Stomach (tissue), 8 donors: ENCODE measurements at regions not wholly inside any gene's neighbourhood (a gene's known extent, or its start where the extent isn't known, plus 50 kb on each side); places are given as distances from the start of the nearest gene placed in this dataset.

ENCODE experiments used
- DNase-seq, 2 donors: peaks; one replicate each; pipeline versions ENCODE4 v3.0.0 to v3.0.0-alpha.2; 2013 to 2019
- H3K27ac ChIP-seq, 5 donors: fragments of 200-600 bp in 4 of 5; sonication (generic) in 4 of 5; one replicate each; pipeline ENCODE4 v1.5.1; 2013 to 2019; ENCODE audit warnings: mild to moderate bottlenecking in 1 of 5, moderate library complexity in 1 of 5
- H3K27me3 ChIP-seq, 3 donors: fragments of 200-600 bp; sonication (generic); one replicate each; pipeline ENCODE4 v1.5.1; 2017 to 2019; ENCODE audit warnings: mixed run types in 1 of 3
- H3K36me3 ChIP-seq, 4 donors: fragments of 200-600 bp; sonication (generic); 1 replicate in 3 of 4; 2 replicates in 1 of 4; pipeline ENCODE4 v1.5.1; 2016 to 2019
- H3K4me1 ChIP-seq, 4 donors: fragments of 200-600 bp; sonication (generic); one replicate each; pipeline ENCODE4 v1.5.1; 2016 to 2019
- H3K4me3 ChIP-seq, 4 donors: fragments of 200-600 bp; sonication (generic) in 3 of 4; one replicate each; pipeline ENCODE4 v1.5.1; 2016 to 2019; ENCODE audit warnings: mild to moderate bottlenecking in 1 of 4
- H3K9me3 ChIP-seq, 4 donors: fragments of 200-600 bp; sonication (generic); one replicate each; pipeline ENCODE4 v1.5.1; 2016 to 2019
- EP300 ChIP-seq: sonication (generic); formaldehyde crosslinking; IDR thresholded peaks from one replicate; pipeline ENCODE4 v1.6.1; 2017; ENCODE audit warnings: antibody characterized with exemption
- POLR2A ChIP-seq, 4 donors: fragments of 450-650 bp; IDR thresholded peaks; one replicate each; pipeline ENCODE4 v1.6.1; 2016; ENCODE audit warnings: antibody characterized with exemption in 4 of 4, control low read depth in 2 of 4, mild to moderate bottlenecking in 1 of 4, moderate library complexity in 1 of 4
- POLR2AphosphoS5 ChIP-seq, 3 donors: sonication (generic); formaldehyde crosslinking; IDR thresholded peaks; one replicate each; pipeline ENCODE4 v1.6.1; 2016; ENCODE audit warnings: antibody characterized with exemption in 3 of 3
- WGBS, 5 donors: extraction: QIAGEN DNeasy Blood & Tissue Kit in 3 of 5; methylation state at CpG; one replicate each; pipeline versions ENCODE4 v1.1.5 to v1.1.7; 2013 to 2018; 5-methylcytosine and 5-hydroxymethylcytosine counted together
- intact Hi-C: fragments of 100-400 bp; cut with DNase I; formaldehyde crosslinking; loops from one replicate; pipeline ENCODE4 v1.15.1; 2023; ENCODE audit warnings: low total_unique reads
- TF ChIP-seq, protein P1 (sequence below), 7 experiments: fragments of 450-650 bp in 4 of 7; fragments of 200-600 bp in 3 of 7; sonication (generic) in 3 of 7; IDR thresholded peaks; one replicate each; pipeline ENCODE4 v1.5.1; 2016 to 2019; ENCODE audit warnings: antibody characterized with exemption in 7 of 7, control low read depth in 2 of 7, mild to moderate bottlenecking in 1 of 7
- donor health status: healthy with polysubstance abuse.
- donor health status: Bipolar disorder and iron deficiency.
- donor health status: healthy.

DNA sequence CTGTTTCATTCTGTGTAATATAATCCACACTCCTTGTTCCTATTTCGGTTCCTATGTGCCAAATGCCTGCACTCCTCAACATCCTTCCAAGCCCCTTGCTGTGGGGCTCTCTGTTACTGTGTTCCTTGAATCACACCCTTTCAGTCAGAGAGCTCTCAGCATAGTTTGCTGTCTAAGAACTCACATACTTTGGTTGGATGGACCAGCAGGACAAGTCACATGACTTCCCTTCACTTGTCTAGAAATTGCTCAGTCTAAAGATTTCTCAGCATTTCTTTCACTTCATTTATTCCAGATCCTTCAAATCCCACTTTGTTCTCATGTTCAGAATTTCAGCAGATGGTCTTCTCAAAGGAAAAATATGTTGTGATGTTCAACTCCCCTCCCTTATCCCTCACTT lies 203.5 kb upstream of the PFN2 start:
- DNase-seq: no peak
- intact Hi-C loops: no loop called here
- H3K27ac ChIP-seq: no peak overlapping the region
- 83 to 97% (median 95%) methylated on average over 1 of the region's 1 CpG for WGBS, 5 donors
- peaks cover 0 to 7% (median 0%) of the 10 kb centered on the region in 4 donors for H3K4me1 ChIP-seq
- no peaks in the 10 kb centered on the region for H3K36me3 ChIP-seq
- TF ChIP-seq POLR2AphosphoS5 (IDR thresholded peaks at IDR 0.05): no peak
- no peak for TF ChIP-seq EP300
- no peak for TF ChIP-seq POLR2A (IDR thresholded peaks at IDR 0.05)
- TF ChIP-seq, protein P1, sequence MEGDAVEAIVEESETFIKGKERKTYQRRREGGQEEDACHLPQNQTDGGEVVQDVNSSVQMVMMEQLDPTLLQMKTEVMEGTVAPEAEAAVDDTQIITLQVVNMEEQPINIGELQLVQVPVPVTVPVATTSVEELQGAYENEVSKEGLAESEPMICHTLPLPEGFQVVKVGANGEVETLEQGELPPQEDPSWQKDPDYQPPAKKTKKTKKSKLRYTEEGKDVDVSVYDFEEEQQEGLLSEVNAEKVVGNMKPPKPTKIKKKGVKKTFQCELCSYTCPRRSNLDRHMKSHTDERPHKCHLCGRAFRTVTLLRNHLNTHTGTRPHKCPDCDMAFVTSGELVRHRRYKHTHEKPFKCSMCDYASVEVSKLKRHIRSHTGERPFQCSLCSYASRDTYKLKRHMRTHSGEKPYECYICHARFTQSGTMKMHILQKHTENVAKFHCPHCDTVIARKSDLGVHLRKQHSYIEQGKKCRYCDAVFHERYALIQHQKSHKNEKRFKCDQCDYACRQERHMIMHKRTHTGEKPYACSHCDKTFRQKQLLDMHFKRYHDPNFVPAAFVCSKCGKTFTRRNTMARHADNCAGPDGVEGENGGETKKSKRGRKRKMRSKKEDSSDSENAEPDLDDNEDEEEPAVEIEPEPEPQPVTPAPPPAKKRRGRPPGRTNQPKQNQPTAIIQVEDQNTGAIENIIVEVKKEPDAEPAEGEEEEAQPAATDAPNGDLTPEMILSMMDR (IDR thresholded peaks at IDR 0.05): no peak
- no peaks in the 10 kb centered on the region for H3K27me3 ChIP-seq
- H3K4me3 ChIP-seq: no peak overlapping the region
- no peaks in the 10 kb centered on the region for H3K9me3 ChIP-seq

DNA sequence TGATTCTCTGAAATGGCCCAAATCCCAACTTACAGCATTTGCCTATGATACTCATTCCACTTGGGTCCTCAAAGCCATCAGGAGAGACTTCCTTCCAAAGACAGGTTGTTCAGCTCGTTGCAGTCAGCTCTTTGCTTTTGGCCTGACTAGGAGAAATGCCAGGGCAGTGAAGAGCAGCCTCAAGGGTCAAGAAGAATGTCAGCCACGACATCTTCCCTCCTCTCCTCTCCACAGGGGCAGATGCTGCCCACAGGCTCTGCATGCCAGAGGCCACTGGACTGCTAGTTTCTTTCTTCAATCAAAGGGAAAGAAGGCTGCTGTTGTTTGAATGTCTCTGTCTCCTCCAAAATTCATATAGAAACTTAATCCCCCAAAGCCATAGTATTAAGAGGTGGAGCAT lies 201.7 kb upstream of the PFN2 start:
- no peak overlapping the region for H3K4me3 ChIP-seq
- H3K27ac ChIP-seq: no peak overlapping the region
- H3K4me1 ChIP-seq: peaks cover 0 to 10% (median 0%) of the 10 kb centered on the region in 4 donors
- no peaks in the 10 kb centered on the region for H3K27me3 ChIP-seq
- H3K9me3 ChIP-seq: no peaks in the 10 kb centered on the region
- no peak for DNase-seq
- H3K36me3 ChIP-seq: no peaks in the 10 kb centered on the region
- WGBS, 5 donors: 52 to 86% (median 68%) methylated on average over 2 of the region's 2 CpGs
- intact Hi-C loops: no loop called here
- no peak for TF ChIP-seq POLR2AphosphoS5 (IDR thresholded peaks at IDR 0.05)
- no peak for TF ChIP-seq EP300
- TF ChIP-seq, protein P1 (IDR thresholded peaks at IDR 0.05): no peak
- no peak for TF ChIP-seq POLR2A (IDR thresholded peaks at IDR 0.05)

DNA sequence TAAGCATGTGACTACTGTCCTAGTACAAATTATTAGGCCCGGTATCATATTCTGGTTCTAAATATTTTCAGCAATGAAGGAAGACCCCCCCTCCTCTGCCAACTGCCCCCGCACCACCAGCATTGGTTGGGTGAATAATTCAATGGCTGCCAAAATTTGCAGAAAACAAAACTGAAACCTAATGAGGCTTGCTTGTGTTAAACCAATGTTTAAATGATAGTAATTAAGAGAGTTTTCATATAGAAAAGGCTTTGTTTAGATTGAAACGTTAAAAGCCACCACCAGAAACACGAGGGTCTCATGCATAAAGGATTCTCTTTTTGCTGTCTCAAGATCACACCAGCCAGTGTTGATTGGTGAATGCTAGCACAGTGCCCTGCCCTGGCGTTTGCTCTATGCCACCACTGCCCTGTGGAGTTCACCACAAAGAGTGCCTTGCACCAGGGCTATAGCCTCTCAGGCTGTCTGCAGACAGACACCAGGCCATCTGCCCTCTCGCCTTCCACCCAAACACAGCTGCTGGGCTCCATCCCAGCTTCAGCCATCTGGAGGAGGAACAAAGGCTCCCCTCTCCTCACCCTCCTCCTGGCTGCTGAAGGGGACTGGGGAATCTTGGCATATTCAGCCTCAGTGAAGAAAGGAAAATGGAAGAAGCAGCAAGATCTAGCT lies 200.3 kb upstream of the PFN2 start:
- no peaks in the 10 kb centered on the region for H3K36me3 ChIP-seq
- no peaks in the 10 kb centered on the region for H3K9me3 ChIP-seq
- TF ChIP-seq POLR2AphosphoS5 (IDR thresholded peaks at IDR 0.05): no peak
- TF ChIP-seq, protein P1 (IDR thresholded peaks at IDR 0.05): no peak
- no peak overlapping the region for H3K27ac ChIP-seq
- peak in 1 of 2 donors; percentile 73 for DNase-seq
- 54 to 74% (median 66%) methylated on average over 6 of the region's 6 CpGs for WGBS, 5 donors
- no peak overlapping the region for H3K4me3 ChIP-seq
- H3K4me1 ChIP-seq: peaks cover 0 to 10% (median 0%) of the 10 kb centered on the region in 4 donors
- intact Hi-C loops: no loop called here
- no peaks in the 10 kb centered on the region for H3K27me3 ChIP-seq

DNA sequence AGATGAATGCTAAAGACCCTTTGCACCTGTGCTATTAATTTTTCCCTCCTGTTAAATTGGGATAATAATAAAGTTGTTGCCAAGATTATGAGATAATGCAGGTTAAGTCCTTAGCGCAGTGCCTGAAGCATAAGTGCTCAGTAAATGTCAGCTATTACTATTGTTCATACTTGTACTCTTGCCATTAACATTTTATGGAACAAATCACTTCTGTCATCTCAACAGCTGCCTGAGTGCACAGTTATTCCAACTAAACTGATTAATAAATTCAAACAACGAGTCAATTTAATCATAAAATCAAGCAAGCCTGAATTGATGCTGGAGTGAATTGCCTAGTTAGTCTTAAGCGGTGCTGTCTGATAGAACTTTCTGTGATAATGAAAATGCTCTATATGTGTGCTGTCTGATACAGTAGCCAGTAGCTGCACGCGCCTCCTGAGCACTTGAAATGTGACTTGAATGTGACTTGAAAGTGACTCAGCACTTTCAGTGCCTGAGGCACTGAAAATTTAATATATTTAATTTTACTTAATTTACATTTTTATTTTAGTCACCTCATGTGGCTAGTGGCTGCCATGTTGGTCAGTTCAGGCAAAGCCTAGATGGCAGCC lies 198.7 kb upstream of the PFN2 start:
- no peak for TF ChIP-seq POLR2A (IDR thresholded peaks at IDR 0.05)
- Histone ChIP-seq H3K27me3 (no peaks in the 10 kb centered on the region), H3K4me3 (no peak overlapping the region), H3K4me1 (peaks cover 0 to 10% (median 0%) of the 10 kb centered on the region in 4 donors), H3K27ac (no peak overlapping the region), H3K9me3 (no peaks in the 10 kb centered on the region), H3K36me3 (no peaks in the 10 kb centered on the region)
- intact Hi-C loops: no loop called here
- WGBS, 5 donors: 60 to 84% (median 71%) methylated on average over 5 of the region's 5 CpGs
- DNase-seq: peak in 1 of 2 donors; percentile 8

DNA sequence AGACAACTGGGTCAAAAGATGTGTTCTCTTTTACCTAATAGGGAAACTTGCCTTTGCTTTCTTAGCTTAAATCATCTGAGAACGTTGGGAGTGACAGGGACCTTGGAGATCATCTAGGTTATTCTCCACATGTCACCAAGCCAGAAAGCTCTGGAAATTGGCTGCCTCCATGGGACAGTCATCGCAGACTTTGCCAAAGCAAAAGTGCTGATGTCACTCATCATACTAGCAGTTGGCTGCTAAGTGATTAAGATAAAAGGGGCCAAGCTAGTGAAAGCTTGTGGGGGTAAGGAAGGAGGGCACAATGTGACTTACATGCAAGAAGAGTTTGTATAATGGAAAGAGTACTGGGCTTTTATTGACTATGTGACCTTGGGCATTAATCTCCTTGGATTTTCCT lies 198.0 kb upstream of the PFN2 start:
- H3K9me3 ChIP-seq: no peaks in the 10 kb centered on the region
- no peaks in the 10 kb centered on the region for H3K27me3 ChIP-seq
- TF ChIP-seq POLR2AphosphoS5 (IDR thresholded peaks at IDR 0.05): no peak
- no peak for TF ChIP-seq EP300
- TF ChIP-seq POLR2A (IDR thresholded peaks at IDR 0.05): no peak
- TF ChIP-seq, protein P1 (IDR thresholded peaks at IDR 0.05): no peak
- no peak overlapping the region for H3K4me3 ChIP-seq
- H3K36me3 ChIP-seq: no peaks in the 10 kb centered on the region
- peaks cover 0 to 10% (median 0%) of the 10 kb centered on the region in 4 donors for H3K4me1 ChIP-seq
- 35 to 56% (median 40%) methylated on average over 2 of the region's 2 CpGs for WGBS, 5 donors
- peak overlapping the region in 1 of 5 donors; percentile 29 for H3K27ac ChIP-seq
- DNase-seq: peak in 1 of 2 donors; percentile 40
- intact Hi-C loops: no loop called here
